NCI-H1436 treated with DMSO at 0.1 percent for 48 hours (cell line): ENCODE measurements at regions not wholly inside any gene's neighbourhood (a gene's known extent, or its start where the extent isn't known, plus 50 kb on each side); places are given as distances from the start of the nearest gene placed in this dataset.

ENCODE experiments used
- DNase-seq: peaks from one replicate; lab custom pipeline; 2025; lab: John Stamatoyannopoulos, UW

- DNase-seq, result no peak
Measured at GRCh38 chr16:5642436-5642835, 544.8 kb upstream of the EEF2KMT start.

GRCh38 chr16:5642011-5642410, 544.4 kb upstream of the EEF2KMT start:
- DNase-seq, result no peak

- DNase-seq, result no peak
Measured at GRCh38 chr16:5640883-5641282, 543.3 kb upstream of the EEF2KMT start.

- DNase-seq, result no peak
Measured at GRCh38 chr16:5639531-5639930, 541.9 kb upstream of the EEF2KMT start.

GRCh38 chr16:5635331-5635730, 537.7 kb upstream of the EEF2KMT start:
- no peak for DNase-seq

GRCh38 chr16:5634666-5635180, 537.1 kb upstream of the EEF2KMT start:
- DNase-seq, result no peak

DNA sequence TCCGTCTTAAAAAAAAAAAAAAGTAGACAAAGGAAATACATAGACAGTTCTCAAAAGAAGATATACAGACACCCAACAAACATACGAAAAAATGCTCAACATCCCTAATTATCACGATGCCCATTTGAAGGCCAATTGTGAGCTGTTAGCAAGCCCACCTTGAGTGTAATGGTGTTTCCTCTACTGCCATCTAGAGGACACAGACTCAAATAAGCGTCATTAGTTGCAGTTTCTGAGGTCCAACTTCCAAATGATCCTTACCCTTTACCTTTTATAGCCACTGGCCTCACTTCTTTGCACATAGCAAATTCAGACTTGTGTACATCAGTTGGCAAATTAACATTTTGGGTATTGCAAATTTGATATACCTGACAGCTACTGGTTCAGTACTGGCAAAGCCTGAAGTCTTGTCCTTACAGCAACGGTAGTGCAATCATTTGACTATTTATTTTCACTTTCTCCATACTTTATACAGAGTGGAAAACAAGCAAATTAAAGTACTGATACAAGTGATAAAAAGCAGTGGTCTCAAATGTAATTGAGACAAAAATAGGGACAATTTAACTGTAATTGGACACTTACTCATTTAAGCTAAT, 536.3 kb upstream of the EEF2KMT start:
- DNase-seq, result no peak

DNA sequence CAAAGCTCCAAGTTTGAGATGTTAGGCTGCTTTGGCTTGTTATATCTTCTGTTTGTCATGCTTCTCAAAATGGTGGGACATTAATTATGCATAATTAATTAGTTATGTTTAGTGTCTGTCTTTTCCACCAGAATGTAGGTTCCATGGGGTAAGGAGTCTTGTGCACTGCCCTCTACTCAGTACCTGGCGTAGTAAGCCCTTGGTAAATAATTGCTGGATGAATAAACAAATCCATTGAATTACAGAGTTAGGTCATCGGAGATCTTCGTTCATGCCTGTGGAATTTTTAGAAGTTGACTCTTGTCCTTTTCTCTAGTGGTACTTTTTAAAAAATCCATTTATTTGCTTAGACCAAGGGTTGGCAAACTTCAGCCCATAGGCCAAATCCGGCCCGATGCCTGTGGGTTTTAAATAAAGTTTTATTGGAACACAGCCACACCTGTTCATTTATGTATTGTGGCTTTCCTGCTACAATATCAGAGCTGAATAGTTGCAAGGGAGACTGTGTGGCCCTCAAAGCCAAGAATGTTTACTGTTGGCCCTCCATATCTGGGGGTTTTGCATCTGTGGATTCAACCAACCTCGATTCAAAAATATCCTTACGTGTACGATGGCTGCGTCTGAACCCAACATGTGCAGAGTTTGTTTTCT, 524.8 kb upstream of the EEF2KMT start:
- DNase-seq, result no peak

GRCh38 chr16:5621826-5622225, 524.2 kb upstream of the EEF2KMT start:
- DNase-seq, result no peak

DNA sequence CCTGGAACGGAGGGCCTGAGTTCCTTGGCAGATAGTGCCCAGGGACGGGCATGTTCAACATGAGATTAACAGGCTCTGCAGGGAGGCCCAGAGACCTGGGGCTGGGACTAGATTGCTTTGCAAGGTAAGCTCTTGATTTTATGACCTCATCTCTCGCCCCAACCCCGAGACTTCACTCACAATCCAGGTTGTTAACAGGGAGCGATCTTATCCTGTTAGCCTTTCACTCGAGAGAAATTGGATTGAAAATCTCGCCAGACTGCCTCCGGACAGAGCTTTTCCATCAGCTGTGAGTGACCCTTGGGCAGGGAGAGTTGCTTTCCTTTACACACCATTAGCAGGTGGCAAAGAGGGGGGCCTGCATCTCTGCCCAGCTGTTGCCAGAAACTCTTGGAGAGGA, 521.7 kb upstream of the EEF2KMT start:
- DNase-seq, result no peak

- DNase-seq, result no peak
Measured at GRCh38 chr16:5616841-5617240, 519.2 kb upstream of the EEF2KMT start.

DNA sequence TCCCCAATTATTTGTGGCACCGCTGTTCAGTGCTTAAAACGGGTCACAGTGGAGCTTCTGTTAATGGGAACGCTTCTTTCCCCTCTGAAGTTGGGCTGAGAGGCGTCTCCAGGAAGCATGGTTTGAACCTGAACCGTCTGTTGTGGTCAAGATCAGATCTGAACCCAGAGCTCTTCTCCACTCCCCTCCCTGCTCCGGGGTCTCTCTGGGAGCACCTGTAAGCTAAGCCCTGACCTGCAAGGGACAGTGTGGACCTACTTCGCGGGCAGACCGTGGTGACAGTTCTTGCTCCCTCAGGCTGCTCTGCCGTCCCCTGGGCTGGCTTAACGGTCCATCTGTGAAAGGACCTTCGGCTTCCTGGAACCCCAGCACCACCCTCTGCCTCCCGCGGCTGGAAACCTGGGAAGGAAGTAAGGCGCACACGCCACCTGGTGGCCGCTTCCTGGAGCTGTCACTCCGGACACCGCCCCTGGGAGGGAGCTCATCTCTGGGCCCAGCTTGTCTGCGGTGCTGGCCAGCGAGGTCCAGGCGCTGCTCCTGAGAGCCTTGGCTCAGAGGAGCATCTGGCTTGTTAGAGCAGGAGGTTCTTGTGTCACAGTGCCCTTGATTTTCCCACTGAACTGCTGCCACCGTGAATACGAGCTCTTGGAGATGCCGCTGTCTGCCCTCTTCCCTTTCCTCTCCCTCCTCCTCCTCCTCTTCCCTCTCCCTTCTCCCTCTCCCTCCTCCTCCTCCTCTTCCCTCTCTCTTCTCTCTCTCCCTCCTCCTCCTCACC, 518.5 kb upstream of the EEF2KMT start:
- DNase-seq, result no peak

- no peak for DNase-seq
Measured at GRCh38 chr16:5607169-5607568, 509.6 kb upstream of the EEF2KMT start.

GRCh38 chr16:5605404-5605803, 507.8 kb upstream of the EEF2KMT start:
- no peak for DNase-seq

DNA sequence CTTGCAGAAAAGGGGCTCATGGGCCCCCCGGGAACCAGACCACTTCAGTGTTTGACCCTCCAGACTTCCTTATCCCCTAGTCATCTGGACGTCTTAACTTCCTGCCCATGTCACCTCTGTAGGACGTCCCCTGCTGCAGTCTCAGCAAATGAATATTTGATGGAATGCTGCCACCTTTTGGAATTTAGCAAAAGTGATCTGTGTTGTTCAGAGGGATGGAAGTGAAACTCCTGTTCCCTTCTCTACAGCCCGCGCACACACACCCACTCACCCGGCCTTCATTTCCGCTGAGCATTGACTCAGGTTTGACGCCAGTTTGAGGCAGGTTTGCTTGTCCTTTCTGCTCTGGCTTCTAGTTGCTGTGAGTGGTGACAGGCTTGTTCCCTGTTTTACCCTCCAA, 507.2 kb upstream of the EEF2KMT start:
- DNase-seq, result no peak

GRCh38 chr16:5603836-5604235, 506.2 kb upstream of the EEF2KMT start:
- DNase-seq, result no peak

DNA sequence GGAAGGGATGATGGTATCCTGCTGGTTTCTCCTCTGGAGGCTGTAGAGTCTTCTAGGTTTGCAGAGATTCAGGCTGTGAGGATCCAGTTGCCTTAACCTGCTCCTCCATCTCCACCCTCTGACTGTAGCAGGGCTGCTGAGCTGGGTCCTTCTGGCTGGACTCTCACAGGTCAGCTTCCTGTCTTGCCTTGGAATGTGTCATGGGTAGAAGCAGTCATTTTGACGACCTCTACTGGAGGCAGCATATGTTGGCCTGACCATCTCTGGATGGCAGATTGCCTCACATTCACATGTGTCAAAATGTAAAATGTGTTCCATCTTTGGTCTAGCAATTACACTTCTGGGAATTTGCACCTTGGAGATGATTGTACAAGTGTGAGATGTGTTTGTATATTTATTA, 504.4 kb upstream of the EEF2KMT start:
- no peak for DNase-seq

GRCh38 chr16:5598793-5599192, 501.2 kb upstream of the EEF2KMT start:
- no peak for DNase-seq

DNA sequence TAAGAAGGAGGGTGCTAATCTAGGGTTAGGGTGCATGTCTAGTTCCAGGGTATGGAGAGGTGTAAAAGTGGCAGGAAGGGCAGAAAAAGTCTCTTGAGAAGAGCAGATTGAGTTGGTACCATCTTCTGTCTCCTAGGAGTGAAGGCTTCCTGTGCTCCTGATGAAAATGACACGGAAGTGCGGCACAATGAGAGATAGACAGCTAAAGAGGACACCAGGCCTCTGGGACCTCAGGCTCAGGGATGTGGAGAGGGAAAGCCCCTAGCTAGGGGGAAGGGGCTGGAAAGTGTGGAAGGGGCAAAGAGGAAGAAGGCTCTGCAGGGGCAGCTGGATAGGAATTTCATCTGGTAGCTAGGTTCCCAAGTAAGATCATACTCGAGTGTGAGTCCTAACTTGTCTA, 498.3 kb upstream of the EEF2KMT start:
- DNase-seq, result no peak

DNA sequence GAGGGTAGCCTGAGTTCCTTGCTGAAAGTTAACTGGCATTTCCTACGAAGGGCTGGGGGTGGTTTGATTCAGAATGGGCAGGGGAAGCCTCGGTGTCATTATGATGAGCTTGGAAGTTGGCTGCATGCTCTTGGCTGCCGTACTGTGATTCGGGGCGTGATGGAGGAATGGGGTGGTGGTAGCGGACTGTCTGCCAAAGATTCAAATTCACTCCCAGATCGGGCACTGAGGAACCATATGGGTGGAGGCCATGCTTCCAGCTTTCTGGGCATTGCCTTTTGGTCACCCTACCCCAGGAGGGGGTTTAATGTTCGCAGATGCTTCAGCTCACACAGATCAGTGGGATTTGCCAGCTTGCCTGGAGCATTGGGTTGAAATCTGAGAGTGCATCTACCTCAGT, 492.8 kb upstream of the EEF2KMT start:
- DNase-seq, result no peak

GRCh38 chr16:5589812-5590373, 492.3 kb upstream of the EEF2KMT start:
- DNase-seq, result no peak

GRCh38 chr16:5584109-5584508, 486.5 kb upstream of the EEF2KMT start:
- no peak for DNase-seq

- no peak for DNase-seq
Measured at GRCh38 chr16:5582529-5582928, 484.9 kb upstream of the EEF2KMT start.
